Activated CD4-positive, alpha-beta T cell treated with anti-CD3 and anti-CD28 coated beads, Interleukin-2, amount 10 ng/mL, durations not matched to agents 24 days and 14 days (primary cell): ENCODE measurements at regions not wholly inside any gene's neighbourhood (a gene's known extent, or its start where the extent isn't known, plus 50 kb on each side); places are given as distances from the start of the nearest gene placed in this dataset.
"Not testable (repeated sequence)": the region's sequence is repeated elsewhere in the genome, so short reads cannot be mapped to it uniquely, and the experiment has no call there.

Experiments used
- DNase-seq: peaks from one replicate; pipeline ENCODE4 v3.0.0; 2022
- H3K27ac Mint-ChIP-seq: one replicate; pipeline ENCODE4 v1.8.0; 2022; ENCODE audit warnings: mild to moderate bottlenecking, mixed read lengths
- H3K27me3 Mint-ChIP-seq: one replicate; pipeline ENCODE4 v1.8.0; 2022; ENCODE audit warnings: mixed read lengths
- H3K36me3 Mint-ChIP-seq: one replicate; pipeline ENCODE4 v1.8.0; 2022; ENCODE audit warnings: low read depth, mild to moderate bottlenecking, mixed read lengths
- H3K4me1 Mint-ChIP-seq: one replicate; pipeline ENCODE4 v1.8.0; 2021; ENCODE audit warnings: mixed read lengths
- H3K4me3 Mint-ChIP-seq: one replicate; pipeline ENCODE4 v1.8.0; 2022; ENCODE audit warnings: mild to moderate bottlenecking, moderate library complexity, mixed read lengths
- H3K9me3 Mint-ChIP-seq: one replicate; pipeline ENCODE4 v1.8.0; 2021; ENCODE audit warnings: mixed read lengths
- intact Hi-C: fragments of 100-400 bp; cut with micrococcal nuclease; formaldehyde crosslinking; loops from one replicate; pipeline ENCODE4 v1.15.1; 2023

DNA sequence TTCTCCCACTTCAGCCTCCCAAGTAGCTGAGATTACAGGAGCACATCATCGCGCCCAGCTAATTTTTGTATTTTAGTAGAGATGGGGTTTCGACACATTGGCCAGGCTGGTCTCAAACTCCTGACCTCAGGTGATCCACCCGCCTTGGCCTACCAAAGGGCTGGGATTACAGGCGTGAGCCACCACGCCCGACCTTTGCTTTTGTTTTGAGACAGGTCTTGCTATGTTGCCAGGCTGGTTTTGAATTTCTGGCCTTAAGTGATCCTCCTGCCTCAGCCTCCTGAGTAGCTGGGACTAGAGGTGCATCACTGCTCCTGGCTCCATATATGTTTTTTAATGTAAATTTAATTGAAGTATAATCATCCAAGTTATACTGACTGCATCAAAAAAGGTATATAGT lies 80.2 kb upstream of the NEK6 start:
- H3K4me3 Mint-ChIP-seq, intact Hi-C loops, H3K27ac Mint-ChIP-seq, H3K4me1 Mint-ChIP-seq, H3K9me3 Mint-ChIP-seq, H3K36me3 Mint-ChIP-seq: not testable (repeated sequence)
- peak; percentile 19 for DNase-seq
- peaks cover 14% of the 10 kb centered on the region for H3K27me3 Mint-ChIP-seq

DNA sequence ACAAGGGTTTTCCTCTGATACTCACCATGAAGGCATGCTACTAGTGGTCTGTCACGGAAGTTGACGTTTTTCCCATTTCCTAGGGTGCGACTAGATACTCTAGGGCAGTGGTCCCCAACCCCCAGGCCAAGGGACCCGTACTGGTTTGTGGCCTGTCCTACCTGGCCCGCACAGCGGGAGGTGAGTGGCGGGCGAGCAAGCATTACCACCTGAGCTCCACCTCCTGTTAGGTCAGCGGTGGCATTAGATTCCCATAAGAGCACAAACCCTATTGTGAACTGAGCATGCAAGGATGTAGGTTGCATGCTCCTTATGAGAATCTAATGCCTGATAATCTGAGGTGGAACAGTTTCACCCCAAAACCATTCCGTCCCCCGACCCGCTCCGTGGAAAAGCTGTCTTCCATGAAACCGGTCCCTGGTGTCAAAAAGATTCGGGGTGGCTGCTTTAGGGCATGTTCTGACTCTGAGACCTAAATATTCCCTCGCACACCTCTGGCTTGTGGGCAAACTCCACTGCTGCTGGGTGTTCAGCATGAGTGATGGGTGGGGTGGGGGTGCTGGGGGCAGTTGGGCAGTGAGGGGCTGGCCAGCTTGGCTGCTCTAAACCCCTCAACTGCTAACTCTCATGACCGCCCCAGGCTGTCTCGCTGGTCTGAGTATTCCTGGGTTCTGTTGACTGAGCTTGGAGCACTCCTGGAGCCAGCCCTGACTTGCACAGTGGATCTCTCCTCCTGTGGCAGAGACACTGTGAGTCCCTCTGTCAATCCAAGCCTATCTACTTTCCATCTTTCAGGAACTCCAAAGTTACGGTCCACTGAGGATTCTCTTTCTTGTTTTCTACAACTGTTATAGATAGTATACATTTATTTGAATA lies 78.3 kb upstream of the NEK6 start:
- Mint-ChIP-seq H3K4me1 (peaks cover 1% of the 10 kb centered on the region), H3K27ac (no peak overlapping the region), H3K27me3 (peaks cover 21% of the 10 kb centered on the region), H3K9me3 (peaks cover 7% of the 10 kb centered on the region), H3K36me3 (no peaks in the 10 kb centered on the region), H3K4me3 (no peak overlapping the region)
- intact Hi-C loops = no loop called here
- peak; percentile 47 for DNase-seq

DNA sequence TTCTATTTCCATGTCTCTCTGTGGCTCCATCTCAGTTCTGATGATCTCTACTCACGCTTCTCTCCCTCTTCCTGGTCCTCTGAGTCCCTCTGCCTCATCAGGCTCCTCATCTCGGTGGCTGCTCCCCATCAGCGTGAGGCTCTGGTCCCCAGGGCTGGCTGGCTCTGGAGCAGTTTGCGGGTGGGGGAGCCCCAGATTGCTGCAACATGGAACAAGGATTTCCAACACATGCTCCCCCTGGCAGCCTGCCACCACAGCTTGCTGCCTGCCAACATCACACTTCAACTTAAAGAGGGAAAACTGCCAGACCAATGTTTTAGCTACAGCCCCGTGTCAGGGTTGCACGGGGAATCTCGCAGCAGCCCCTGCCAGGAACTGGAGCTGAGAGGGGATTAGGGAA lies 77.2 kb upstream of the NEK6 start:
- Mint-ChIP-seq H3K4me3 (no peak overlapping the region), H3K4me1 (no peaks in the 10 kb centered on the region), H3K27me3 (peaks cover 25% of the 10 kb centered on the region), H3K36me3 (no peaks in the 10 kb centered on the region), H3K9me3 (peaks cover 3% of the 10 kb centered on the region), H3K27ac (no peak overlapping the region)
- DNase-seq = no peak
- intact Hi-C loops = no loop called here

DNA sequence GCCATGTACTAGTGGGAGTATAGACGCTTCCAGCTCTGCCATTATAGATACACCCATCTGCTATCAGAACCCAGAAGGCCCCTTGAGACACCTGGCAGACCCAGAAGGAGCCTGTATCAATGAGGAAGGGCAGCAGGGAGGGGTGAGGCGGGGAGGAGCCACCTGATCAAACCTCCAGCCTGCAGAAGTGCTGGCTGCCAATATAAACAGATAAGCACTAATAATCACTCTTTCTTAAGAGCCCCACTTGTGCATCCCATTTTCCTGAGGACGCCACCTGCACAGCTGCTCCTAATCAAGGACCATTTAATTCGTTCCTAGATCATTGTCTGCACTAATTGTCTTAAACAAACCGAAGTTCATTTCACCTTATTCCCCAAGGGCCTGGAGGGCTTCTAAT lies 75.0 kb upstream of the NEK6 start:
- H3K4me3 Mint-ChIP-seq = no peak overlapping the region
- no peak overlapping the region for H3K27ac Mint-ChIP-seq
- H3K27me3 Mint-ChIP-seq = peaks cover 29% of the 10 kb centered on the region
- H3K4me1 Mint-ChIP-seq = no peaks in the 10 kb centered on the region
- intact Hi-C loops = no loop called here
- no peaks in the 10 kb centered on the region for H3K36me3 Mint-ChIP-seq
- H3K9me3 Mint-ChIP-seq = peaks cover 3% of the 10 kb centered on the region
- DNase-seq = peak; percentile 42

DNA sequence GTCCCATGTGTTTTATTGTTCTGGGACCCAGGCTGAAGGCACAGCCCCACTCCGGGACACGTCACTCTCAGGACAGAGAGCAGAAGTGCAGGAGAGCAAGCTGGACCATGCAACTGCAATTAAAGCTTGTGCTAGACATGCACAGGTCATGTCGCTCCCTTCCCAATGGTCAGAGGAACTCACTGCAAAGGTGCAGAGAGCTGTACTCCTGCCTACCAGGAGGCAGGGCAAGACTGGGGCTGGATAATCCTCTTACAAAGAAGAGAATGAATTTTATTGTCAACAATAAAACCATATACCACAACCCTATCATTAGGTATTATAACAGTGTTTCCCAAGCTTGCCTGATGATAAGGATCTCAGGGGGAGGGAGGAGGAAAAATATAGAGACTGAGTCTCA lies 74.0 kb upstream of the NEK6 start:
- peaks cover 8% of the 10 kb centered on the region for H3K9me3 Mint-ChIP-seq
- no peak overlapping the region for H3K4me3 Mint-ChIP-seq
- H3K27ac Mint-ChIP-seq = no peak overlapping the region
- DNase-seq = peak; percentile 37
- intact Hi-C loops = no loop called here
- H3K4me1 Mint-ChIP-seq = no peaks in the 10 kb centered on the region
- peaks cover 29% of the 10 kb centered on the region for H3K27me3 Mint-ChIP-seq
- H3K36me3 Mint-ChIP-seq = no peaks in the 10 kb centered on the region

DNA sequence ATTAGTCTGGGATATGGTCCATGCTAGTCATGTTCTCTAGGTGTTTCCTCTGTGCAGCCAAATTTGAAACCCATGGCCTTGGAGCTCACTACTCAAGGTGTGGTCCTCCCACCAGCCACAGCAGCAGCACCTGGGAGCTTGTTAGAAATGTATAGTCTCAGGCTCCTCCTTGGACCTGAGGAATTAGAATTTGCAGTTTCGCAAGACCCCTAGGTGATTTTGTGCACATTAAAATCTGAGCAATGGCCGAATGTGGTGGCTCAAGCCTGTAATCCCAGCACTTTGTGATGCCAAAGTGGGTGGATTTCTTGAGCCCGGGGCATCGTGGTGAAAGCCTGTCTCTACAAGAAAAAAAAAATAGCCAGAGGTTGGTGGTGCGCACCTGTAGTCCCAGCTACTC lies 72.3 kb upstream of the NEK6 start:
- Mint-ChIP-seq H3K9me3 (peaks cover 13% of the 10 kb centered on the region), H3K27me3 (peaks cover 26% of the 10 kb centered on the region), H3K4me1 (no peaks in the 10 kb centered on the region), H3K4me3 (no peak overlapping the region), H3K36me3 (no peaks in the 10 kb centered on the region), H3K27ac (no peak overlapping the region)
- DNase-seq = no peak
- intact Hi-C loops = no loop called here

DNA sequence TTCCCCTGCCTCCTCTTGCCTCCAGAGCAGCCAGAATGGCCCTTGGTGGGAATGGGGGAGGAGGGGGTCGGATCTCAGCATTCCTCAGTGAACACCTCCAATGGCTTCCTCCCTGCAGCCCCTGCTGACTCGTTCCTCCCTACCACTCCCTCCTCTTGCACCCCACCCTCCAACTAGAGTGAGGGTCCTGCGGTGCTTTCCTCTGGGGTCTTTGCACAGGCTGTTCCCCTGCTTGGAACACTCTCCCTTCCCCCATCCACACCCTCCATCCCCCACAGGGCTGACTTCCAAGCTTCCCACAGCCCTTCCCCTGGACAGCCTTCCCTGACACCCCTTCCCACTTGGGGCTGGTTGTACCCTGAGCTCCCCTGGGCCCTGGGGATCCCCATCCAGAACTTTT lies 70.4 kb upstream of the NEK6 start:
- Mint-ChIP-seq H3K4me1 (peaks cover 3% of the 10 kb centered on the region), H3K27ac (no peak overlapping the region), H3K36me3 (no peaks in the 10 kb centered on the region), H3K9me3 (peaks cover 13% of the 10 kb centered on the region), H3K4me3 (no peak overlapping the region), H3K27me3 (peaks cover 17% of the 10 kb centered on the region)
- intact Hi-C loops = no loop called here
- DNase-seq = no peak

DNA sequence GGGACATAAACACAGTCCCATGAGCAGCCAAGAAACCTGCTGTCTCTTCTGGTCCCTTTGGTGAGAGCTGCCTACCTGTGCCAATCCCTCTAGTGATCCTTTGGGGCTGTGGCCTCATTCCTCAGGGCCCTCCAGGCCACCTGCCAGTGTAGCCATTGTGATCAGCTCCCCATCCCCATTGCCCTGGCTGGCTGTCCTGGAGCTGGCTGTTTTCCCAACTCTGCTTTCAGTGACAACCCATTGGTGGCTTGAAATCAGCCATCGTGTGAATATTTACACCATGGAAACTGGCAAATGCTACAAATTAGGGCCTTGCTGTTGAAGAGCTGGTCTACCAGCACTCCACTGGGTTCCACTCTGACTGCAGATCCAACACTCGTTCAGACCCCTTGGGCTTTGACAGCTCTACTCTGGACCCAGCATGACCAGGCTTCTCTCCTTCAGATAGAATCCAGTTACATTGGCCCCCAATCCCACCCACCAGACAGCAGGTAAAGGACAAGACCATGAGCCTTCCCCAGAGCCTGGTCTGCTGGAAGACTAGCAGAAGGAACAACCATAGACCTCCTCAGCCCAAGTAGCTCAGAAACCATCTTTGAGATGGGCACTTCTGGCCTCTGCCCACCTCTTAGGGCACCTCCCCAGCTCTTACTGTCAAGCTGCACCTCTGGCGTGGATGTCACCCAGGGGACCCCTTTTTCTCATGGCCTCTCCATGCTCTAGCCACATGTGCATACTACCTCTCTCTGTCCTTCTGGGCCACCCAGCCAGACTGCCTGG lies 69.2 kb upstream of the NEK6 start:
- H3K4me3 Mint-ChIP-seq = no peak overlapping the region
- H3K4me1 Mint-ChIP-seq = peaks cover 10% of the 10 kb centered on the region
- intact Hi-C loops = no loop called here
- no peak overlapping the region for H3K27ac Mint-ChIP-seq
- H3K27me3 Mint-ChIP-seq = peaks cover 11% of the 10 kb centered on the region
- H3K36me3 Mint-ChIP-seq = no peaks in the 10 kb centered on the region
- peaks cover 12% of the 10 kb centered on the region for H3K9me3 Mint-ChIP-seq
- DNase-seq = no peak

DNA sequence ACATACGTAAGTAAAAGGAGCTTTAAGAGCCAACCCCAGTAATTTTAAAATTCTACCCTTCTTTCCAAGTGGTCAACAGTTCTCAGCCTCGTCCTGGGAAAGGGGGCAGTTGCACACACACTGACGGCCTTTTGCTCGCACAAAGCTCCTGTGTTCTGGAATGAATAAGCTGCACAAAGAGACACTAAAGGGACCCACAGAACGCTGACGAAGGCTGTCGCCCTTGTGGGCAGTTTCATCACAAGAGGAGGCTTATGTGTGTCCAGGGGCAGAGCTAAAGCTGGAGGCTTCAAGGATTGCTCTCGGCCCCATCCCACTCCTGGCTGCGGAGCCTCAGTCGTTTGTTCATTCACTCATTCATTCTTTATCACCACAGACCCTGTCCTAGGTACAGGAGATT lies 67.0 kb upstream of the NEK6 start:
- Mint-ChIP-seq H3K4me3 (no peak overlapping the region), H3K4me1 (peaks cover 10% of the 10 kb centered on the region), H3K27me3 (peaks cover 6% of the 10 kb centered on the region), H3K27ac (no peak overlapping the region), H3K36me3 (peaks cover 2% of the 10 kb centered on the region), H3K9me3 (peaks cover 13% of the 10 kb centered on the region)
- intact Hi-C loops = no loop called here
- no peak for DNase-seq

DNA sequence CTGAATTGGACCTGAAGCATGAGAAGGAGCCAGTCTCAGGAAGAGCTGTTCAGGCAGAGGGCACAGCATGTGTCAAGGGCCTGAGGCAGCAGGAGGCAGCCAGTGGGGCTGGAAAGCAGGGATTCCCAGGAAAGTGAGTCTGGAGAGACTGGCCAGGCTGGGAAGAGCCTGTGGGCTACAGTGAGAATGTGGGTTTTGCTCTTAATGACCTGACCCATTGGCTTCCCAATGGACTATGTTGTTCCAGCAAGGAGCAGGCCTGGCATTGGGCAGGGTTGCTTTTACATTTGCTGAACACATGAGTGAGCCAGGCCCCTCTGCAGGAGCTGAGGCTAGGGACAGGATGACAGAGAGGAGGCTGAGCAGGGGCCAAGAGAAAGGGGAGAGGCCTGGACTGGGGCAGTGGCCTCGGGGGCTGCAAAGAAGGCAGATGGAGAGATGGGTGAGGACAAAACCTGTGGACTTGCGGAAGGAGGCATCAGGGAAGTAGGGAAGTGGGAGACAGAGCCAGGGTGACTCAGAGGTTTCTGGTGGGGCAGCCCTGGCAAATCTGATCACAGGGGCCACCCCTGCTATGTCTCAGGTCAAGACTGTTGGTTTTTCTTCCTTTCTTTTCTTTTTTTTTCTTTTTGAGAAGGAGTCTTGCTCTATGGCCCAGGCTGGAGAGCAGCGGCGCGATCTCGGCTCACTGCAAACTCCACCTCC lies 65.9 kb upstream of the NEK6 start:
- H3K27ac Mint-ChIP-seq = no peak overlapping the region
- DNase-seq = no peak
- H3K27me3 Mint-ChIP-seq = peaks cover 3% of the 10 kb centered on the region
- peaks cover 20% of the 10 kb centered on the region for H3K9me3 Mint-ChIP-seq
- H3K4me1 Mint-ChIP-seq = peaks cover 11% of the 10 kb centered on the region
- intact Hi-C loops = no loop called here
- H3K36me3 Mint-ChIP-seq = peaks cover 7% of the 10 kb centered on the region
- H3K4me3 Mint-ChIP-seq = no peak overlapping the region

DNA sequence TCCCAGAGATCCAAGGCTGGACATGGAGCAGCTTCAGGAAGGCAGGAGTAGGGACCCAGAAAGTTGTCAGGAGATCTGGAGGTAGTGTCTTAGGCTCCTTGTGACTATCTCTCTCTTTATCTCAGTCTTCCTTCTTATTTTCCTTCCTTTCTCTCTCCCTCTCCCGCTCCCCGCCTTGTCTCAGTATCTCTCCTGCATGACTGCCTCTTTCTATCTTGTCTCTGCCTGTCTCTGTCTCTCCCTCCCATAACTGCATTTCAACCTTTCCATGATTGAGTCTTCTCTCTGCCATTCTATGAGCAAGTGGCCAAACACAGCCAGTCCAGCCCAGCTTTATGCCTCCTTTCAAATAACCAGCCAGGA lies 61.0 kb upstream of the NEK6 start:
- Mint-ChIP-seq H3K4me1 (peaks cover 37% of the 10 kb centered on the region), H3K4me3 (no peak overlapping the region), H3K9me3 (peaks cover 17% of the 10 kb centered on the region), H3K27me3 (no peaks in the 10 kb centered on the region), H3K36me3 (peaks cover 15% of the 10 kb centered on the region), H3K27ac (peak overlapping the region; percentile 13)
- DNase-seq = no peak
- intact Hi-C loops = no loop called here

DNA sequence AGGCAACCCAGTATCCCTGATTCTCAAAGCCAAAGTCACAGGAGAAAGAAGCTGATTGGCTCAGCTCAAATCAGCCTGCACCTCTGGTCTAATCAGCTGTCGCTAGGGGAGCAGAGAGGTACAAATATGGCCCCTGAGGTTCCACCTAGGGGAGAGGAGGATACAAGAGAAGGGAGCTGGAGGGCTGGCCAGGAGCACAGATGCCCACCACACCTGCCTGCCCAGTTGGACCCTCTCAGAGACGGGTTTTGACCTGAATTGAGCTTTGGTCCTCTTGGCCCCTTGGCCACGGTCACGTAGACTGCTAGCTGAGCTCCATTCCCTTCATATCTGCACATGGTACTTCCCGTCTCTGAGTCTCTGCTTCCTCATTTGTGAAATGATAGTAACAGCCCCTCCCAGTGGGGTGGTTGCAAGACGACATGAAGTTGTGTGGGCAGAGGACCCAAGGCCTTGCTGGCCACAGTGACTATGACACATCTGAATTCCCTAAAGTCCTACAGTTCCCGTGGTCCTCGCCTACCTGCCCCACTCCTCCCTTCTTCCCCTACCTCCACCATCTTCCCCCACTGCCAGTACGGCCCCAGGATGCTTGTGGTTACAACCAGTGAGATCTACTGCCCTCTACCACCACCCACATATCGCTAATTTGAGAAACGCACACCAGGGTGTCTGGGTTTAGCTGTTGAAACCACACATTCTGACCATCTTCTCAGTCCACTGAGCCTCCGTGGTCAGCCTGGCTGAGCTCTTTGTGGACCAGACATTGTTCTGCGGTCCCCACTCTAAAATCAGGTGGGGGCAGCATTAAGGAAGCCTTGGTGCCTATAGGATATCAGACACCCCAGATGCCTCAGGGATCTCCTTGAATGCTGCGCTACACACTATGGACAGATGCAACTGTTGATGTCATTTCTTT lies 60.3 kb upstream of the NEK6 start:
- intact Hi-C loops = no loop called here
- peak overlapping the region; percentile 46 for H3K27ac Mint-ChIP-seq
- peaks cover 17% of the 10 kb centered on the region for H3K36me3 Mint-ChIP-seq
- no peaks in the 10 kb centered on the region for H3K27me3 Mint-ChIP-seq
- DNase-seq = no peak
- H3K4me1 Mint-ChIP-seq = peaks cover 41% of the 10 kb centered on the region
- H3K9me3 Mint-ChIP-seq = peaks cover 17% of the 10 kb centered on the region
- H3K4me3 Mint-ChIP-seq = no peak overlapping the region

DNA sequence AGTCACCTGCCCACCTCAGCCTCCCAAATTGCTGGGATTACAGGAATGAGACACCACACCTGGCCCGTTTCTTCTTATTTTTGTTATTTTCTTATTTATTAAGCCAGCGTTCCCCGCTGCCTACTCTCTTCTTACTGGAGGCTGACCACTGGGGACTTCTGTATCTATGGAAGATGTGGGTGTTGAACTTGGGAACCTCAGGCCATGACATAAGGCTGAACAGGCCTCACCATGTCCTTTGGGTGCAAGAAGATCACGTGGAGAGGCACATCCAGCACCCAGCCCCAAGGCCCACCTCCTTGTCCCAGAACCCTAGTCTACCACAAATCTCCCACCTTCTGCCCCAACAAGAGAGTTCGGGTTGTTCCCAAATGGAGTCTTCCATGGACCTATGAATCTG lies 59.4 kb upstream of the NEK6 start:
- peaks cover 17% of the 10 kb centered on the region for H3K9me3 Mint-ChIP-seq
- H3K27me3 Mint-ChIP-seq = no peaks in the 10 kb centered on the region
- H3K27ac Mint-ChIP-seq = no peak overlapping the region
- peaks cover 17% of the 10 kb centered on the region for H3K36me3 Mint-ChIP-seq
- H3K4me1 Mint-ChIP-seq = peaks cover 42% of the 10 kb centered on the region
- DNase-seq = no peak
- intact Hi-C loops = no loop called here
- no peak overlapping the region for H3K4me3 Mint-ChIP-seq
